ENCODE measurements at regions not wholly inside any gene's neighbourhood (a gene's known extent, or its start where the extent isn't known, plus 50 kb on each side); places are given as distances from the start of the nearest gene placed in this dataset.

DNA sequence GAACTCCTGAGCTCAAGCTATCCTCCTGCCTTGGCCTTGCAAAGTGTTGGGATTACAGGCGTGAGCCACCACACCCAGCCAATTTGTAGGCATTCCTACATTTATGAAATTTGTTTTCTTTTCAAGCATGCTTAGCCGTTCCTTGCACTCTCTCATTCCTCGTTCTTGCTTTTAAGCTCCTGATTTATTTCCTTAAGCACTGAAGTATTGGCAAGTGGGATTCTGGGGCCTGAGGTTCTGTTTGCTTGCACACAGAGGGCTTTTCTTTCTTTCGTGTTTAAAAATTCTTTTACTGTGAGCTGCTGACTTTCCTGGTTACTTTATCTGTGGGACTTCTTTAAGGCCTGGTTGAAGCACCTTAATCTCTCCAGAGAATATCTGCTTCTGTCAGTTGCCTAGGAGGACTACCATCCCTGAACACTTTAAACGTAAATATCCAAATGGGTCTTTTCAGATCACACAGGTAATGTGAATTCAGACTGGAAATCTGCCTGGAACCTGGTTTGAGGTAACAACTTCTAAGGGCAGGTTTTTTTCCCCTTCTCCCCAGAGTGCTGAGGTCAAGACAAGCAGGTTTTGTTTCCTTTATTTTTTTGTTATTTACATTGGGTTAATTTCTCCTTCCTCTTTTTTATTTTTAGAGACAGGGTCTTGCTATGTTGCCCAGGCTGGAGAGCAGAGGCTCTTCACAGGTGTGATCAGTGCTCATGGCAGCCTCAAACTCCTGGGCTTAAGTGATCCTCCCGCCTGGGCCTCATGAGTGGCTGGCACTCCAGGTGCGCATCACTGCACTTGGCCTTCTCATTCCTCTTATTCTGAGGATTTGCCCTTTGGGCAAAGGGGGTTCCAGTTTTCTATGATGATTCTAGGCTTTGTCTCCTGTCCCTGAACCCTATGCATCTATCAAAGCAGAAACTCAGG is 102.9 kb downstream of the PFKFB3 start:
- no peak for DNase-seq (ENCODE audit: low read depth in 2 of 2, low spot score in 1 of 2)

DNA sequence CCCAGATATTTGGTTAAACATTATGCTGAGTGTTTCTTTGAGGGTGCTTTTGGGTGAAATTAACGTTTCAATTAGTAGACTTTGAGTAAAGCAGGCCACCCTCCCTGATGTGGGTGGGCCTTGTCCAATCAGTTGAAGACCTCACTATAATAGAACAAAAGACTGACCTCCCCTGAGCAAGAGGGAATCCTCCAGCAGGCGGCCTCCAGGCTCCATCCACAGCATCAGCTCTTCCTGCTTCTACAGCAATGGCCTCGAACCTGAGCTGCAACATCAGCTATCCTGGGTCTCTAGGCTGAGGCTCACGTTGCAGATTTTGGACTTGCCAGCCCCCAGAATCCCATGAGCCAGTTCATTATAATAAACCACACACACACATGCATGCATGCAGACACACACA is 104.2 kb downstream of the PFKFB3 start:
- DNase-seq (ENCODE audit: low read depth in 2 of 2, low spot score in 1 of 2): no peak

DNA sequence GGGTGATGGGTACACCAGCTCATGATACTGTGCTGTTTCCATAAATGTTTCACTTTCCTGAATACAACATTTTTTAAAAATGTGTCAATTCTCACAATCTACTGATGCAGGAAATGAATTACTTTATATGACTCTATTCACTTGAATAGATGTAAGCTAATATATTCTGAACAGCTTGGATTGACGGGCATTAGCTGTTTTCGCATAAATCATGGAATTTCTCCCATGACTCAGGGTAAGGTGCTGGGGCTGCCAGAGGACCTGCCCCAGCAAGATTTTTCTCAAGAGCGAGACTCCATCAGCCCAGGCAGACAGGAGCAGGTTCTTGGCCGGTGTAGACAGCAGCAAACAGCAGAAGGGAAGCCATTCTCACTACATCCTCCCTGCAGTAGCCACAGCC is 107.1 kb downstream of the PFKFB3 start:
- no peak for DNase-seq (ENCODE audit: low read depth in 2 of 2, low spot score in 1 of 2)

DNA sequence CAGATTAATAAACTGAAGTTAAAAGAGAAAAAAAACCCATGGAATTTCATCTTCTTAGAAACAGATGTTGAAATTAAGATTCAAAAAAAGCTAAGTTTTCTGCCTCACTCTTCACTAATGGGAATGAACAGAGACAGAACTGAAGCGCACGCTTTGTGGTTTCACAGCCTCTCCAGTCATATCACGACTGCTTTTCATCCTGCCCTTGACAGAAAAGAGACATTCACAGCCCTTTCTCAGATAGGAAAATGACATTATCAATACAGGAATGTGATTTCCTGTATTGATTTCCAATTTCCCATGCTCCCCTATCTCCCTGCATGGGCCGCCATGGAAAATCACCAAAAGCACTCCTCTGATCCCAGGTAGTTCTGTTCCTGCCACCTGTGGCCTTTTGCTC is 108.2 kb downstream of the PFKFB3 start:
- DNase-seq (ENCODE audit: low read depth in 2 of 2, low spot score in 1 of 2): no peak

DNA sequence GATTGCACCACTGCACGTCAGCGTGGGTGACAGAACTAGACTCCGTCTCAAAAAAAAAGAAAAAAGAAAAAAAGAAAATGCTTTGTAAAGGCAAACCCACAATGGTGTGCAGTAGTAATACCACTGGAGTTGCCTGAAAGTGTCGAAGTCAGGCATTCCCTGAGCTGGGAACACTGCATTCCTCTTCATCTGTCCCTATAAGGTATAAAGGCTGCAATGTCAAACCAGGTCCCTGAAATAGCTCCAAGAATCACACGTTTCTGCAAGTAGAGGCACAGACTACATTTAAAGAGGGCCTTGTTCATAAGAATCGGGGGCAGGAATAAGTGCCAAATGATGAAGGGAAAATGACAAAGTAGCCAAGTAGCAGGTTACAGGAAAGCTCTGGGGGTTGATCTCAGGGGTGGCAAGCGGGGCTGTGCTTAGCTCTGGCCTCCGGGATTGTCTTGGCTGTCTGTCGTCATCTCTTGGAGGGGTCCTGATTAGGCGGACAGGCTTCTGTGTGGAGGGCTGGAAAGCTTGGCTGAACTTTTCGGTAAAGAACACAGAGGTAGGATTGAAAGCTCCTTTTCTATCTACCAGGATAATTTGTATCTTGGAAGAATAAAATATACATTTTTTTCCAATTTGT is 109.1 kb downstream of the PFKFB3 start:
- DNase-seq (ENCODE audit: low read depth in 2 of 2, low spot score in 1 of 2): no peak

DNA sequence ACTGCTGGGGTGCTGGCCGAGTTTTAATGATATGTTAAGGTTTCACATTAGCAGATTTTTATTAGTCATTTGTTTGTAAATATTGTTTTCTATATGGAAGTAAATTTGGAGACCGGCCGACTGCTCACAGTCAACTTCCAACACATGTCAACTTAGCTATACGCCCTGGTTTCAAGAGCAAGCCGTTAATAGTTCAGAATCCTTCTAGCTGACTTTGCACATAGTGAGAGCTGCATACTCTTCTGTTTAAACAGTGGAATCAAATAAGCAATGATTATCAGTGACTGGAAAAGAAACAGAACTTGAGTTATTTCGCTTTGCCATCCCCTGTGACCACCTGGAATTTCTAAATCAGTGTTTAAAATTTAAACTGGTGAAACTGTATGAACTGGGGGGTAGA is 109.9 kb downstream of the PFKFB3 start:
- no peak for DNase-seq (ENCODE audit: low read depth in 2 of 2, low spot score in 1 of 2)

DNA sequence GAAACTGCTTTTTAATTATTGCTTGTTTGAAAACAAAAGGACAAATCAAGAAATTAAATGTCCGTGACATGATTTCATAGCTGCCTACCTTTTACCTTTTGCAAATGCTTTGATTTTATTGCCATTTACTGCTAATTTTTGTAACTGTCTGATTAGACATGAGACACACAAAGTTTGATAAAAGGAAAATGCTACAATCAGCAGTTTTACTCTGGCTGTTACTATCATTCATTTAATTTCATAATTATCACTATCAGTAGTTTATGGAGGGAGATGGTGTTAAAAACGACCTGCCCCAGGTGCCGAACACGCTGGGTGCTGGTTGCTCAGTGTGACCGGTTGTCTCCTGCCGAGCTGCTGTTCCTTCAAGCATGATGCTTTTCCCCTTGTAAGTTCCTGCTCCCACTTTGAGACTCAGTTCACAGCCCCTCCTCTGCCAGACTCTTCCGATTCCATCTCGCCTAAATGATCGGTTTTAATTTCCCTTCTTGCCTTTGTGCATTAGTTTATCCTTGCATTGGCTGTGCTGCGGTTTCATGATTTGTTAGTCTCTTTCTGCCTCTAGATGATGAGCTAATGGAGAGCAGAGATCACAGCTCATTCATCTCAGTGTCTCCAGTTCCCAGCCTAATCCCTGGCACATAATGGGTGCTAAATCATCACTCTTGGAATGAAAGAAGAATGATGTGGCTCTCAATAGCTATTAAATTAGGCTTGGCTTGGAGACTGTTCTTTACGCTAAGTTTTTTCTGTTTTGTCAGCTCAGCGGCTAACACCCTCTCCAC is 110.6 kb downstream of the PFKFB3 start:
- DNase-seq (ENCODE audit: low read depth in 2 of 2, low spot score in 1 of 2): no peak

DNA sequence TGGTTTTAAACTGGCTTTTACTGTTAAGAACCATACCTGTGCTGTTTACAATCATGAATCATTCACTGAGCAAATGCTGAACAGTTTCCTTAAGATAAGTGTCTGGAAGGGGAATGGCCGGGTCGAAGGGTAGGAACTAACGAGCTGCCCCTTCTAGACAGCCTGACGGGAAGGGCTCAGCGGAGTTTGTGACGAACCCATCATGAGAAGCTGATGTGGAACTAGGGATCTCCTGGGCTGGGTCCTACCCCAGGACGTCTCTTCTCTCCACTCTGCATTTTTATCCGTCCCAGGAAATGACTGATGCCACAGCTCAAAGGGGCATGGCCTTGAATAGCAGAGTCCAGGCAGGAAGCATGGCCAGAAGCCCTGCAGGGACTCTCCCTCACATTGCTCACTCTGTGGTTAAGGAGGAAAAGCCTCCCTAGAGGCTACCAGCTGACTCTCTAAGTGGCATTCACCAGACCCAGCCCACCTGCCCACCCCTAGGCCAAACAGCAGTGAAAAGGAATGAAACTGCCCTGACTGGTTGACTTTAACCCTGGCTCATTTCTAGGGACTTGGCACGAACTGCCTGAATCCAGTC is 112.0 kb downstream of the PFKFB3 start:
- DNase-seq (ENCODE audit: low read depth in 2 of 2, low spot score in 1 of 2): no peak

DNA sequence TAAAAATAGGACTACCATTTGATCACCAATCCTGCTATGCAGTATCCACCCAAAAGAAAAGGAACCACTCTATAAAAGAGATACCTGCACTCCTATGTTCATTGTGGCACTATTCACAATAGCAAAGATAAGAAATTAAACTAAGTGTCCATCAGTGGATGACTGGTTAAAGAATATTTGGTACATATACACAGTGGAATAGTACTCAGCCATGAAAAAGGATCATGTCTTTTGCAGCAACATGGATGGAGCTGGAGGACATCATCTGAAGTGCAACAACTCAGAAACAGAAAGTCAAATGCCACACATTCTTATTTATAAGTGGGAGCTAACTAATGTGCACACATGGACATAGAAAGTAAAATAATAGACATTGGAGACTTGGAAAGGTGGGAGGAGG is 116.4 kb downstream of the PFKFB3 start:
- DNase-seq (ENCODE audit: low read depth in 2 of 2, low spot score in 1 of 2): no peak

DNA sequence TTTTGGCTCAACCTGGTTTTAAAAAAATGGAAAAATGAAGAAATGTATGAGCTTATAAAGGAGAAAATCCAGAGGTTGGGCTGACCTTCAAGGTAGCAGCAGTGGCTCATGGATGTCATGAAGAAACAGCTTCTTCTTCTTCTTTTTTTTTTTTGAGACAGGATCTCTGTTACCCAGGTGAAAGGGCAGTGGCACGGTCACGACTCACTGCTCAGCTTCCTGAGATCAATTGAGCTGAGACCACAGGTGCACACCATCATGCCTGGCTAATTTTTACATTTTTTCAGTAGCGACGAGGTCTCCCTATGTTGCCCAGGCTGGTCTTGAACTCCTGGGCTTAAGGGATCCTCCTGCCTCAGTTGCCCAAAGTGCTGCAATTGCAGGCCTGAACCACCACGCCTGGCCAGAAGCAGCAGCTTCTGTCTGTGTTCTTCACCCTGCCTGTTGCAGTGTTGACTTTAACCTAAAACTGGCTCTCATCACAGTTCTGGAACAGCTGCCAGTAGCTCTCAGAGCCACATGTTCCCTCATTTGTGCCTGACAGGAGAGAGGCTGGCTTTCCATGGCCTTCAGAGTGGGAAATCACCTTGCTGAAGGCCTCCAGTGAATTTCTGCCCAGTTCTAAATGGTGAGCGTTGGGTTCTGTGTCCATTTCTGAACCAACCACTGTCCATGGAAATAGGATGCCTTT is 117.7 kb downstream of the PFKFB3 start:
- DNase-seq (ENCODE audit: low read depth in 2 of 2, low spot score in 1 of 2): no peak

DNA sequence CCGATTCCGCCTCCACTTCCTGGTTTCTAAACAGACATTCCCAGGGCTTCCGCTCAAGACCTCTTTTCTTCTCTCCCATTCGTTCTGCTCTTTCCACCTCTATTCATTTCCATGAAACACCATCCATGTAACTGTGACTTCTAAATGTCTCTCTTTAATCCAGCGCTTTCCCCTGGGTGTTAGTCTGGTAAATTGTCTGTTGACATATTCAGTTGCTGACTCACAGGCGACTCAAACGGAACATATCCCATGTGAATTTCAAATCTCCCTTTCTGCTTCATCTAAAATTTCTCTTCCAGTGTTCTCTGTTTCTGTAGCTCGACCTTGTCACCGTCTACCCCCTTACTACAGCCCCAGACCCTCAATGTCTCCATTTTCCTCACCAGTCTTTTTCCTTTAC is 119.1 kb downstream of the PFKFB3 start:
- DNase-seq (ENCODE audit: low read depth in 2 of 2, low spot score in 1 of 2): no peak

DNA sequence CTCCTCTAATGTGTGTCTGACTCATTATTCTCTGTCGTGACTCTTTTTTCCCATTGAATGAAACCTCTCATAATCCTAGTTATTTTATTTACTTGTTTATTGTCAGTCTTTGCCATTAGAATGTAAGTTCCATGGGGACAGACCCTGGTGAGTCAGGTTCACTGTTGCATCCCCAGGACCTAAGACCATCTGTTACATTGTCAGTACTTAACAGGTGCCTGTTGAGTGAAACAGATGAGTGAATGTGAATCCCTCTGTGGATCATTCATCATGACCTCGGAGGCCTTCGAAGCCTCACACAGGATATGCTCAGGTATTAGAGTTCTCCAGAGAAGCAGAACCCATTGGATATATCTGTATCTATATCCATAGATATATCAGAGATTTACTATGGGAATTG is 120.1 kb downstream of the PFKFB3 start:
- no peak for DNase-seq (ENCODE audit: low read depth in 2 of 2, low spot score in 1 of 2)

DNA sequence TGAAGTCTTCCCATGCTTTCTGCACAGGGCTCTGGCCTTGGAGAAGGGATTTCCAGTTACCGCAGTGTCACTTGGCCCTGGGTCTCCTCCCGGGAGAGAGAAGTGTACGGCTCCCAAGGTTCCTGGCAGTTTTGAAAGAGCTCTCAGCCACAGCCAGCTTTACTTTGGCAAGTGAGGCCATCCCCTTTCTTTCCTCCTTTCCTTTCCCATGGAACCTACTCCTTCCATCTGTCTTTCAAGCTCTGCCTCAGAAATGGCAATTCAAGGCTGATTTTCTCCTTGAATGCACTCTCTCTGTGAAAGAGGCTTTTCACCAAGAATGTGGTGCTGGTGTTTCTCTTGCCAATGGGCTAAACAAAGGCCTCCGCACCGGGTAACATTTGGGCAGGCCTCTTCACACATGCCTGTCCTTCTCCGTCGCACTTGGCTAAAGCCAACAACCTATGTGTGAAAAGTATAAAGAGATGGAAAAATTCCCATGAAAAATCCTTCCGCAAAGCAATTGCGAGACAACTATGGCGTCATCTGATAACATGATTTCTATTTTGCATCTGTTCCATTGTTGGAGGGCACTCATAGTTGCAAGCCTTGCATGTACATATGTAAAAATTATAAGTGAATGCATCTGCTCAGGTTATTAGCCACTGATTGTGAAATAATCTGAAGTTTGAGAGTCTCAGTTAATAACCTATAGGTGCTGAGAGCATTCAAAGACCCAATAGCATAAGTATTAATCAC is 125.4 kb downstream of the PFKFB3 start:
- no peak for DNase-seq (ENCODE audit: low read depth in 2 of 2, low spot score in 1 of 2)

DNA sequence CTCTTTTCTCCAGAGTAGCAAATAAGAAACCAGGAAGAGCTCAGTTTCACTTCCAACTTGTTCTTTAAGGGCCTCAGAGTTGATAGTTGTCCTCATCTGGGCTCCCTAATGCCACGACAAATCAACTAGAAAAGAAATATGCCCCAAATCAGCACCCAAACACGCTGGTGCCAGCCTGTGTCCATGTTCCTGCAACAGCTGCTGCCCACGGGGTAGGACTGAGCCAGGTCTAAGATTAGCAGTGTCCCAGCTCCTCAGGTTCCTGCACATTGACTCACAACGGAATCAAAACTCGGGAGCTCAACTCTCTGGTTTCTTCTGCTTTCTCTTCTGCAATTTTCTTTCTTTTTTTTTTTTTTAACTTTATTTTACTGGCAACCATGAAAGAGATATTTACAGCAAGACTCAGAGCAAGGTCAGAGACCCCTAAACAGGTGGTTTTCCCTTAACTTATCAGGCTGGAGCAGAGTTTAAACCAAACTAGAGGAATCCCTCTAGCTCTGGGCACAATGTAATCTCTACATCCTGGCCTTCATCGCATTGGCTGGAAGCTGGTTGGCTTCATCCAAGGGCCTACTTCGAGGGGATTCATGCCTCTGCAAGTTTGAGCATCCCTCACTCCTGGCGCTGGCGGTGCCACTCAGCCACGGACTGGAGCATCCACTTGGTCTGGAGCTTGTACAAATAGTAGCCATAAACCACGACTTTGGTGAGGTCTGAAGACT is 126.1 kb downstream of the PFKFB3 start:
- no peak for DNase-seq (ENCODE audit: low read depth in 2 of 2, low spot score in 1 of 2)

DNA sequence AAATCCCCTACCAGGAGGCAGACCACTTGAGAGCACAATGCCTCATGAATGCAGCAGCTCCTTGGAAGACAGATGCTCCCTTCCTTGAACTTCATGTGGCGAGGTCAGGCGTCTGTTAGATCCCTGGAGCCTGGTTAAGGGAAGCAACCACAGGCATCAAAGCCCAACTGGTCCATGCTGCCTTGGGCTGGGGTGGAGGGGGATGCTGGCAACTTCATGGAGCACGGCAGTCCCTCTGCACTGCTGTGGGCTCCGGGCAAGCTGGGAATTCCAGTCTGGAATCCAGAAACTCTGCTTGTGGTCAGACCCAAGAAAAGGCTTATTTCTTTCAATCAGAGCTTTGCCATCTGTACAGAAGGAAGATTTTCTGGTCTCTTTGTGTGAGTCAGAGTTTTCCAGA is 130.4 kb downstream of the PFKFB3 start:
- no peak for DNase-seq (ENCODE audit: low read depth in 2 of 2, low spot score in 1 of 2)

DNA sequence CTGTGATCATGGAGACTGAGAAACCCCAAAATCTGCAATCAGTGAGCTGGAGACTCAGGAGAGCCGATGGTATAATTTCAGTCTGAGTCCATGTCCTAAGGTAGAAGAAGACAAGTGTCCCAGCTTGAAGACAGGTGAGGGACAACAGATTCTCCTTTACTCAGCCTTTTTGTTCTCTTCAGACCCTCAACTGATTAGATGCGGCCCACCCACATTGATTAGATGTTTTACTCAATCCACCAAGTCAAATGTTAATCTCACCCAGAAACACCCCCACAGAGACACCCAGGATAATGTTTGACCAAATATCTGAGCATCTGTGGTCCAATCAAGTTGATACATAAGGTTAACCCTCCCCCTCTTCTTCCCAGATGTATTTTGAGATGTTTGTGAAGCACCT is 131.2 kb downstream of the PFKFB3 start:
- no peak for DNase-seq (ENCODE audit: low read depth in 2 of 2, low spot score in 1 of 2)

DNA sequence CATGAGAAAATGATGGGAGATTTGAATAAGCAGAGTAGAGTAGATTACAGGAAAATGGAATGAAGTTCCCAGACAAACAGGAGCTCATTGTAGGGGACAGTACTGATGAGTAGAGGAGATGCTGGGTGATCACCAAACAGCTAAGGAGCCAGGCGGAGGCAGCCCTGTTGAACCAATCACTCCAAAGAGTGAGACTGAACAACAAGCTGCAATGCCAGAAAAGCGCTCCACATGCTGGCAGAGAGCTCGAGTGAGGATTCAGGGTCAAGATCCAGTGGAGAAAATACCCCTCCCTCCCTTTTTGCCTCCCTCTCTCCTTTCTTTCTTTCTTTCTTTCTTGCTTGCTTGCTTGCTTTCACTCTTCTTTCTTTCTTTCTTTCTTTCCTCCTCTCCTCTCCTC is 133.3 kb downstream of the PFKFB3 start:
- DNase-seq (ENCODE audit: low read depth in 2 of 2, low spot score in 1 of 2): no peak

DNA sequence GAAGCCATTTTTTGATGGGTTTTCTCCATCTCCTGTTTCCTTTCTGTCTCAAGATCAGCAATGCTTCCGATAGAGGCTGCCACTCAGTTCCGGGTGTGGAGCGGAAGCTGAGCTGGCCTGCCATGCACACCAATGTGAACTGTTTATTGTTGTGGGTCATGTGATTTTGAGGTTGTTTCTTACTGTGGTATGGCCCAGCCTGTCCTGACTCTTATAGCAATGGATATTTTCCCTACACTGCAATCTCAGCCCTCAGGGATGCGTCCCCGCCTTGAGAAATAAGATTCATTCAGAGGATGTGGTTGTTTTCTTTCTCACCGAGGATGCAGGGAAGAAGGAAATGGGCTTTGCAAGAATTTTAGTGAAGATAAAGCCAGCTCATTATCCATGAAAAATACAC is 134.7 kb downstream of the PFKFB3 start:
- no peak for DNase-seq (ENCODE audit: low read depth in 2 of 2, low spot score in 1 of 2)

DNA sequence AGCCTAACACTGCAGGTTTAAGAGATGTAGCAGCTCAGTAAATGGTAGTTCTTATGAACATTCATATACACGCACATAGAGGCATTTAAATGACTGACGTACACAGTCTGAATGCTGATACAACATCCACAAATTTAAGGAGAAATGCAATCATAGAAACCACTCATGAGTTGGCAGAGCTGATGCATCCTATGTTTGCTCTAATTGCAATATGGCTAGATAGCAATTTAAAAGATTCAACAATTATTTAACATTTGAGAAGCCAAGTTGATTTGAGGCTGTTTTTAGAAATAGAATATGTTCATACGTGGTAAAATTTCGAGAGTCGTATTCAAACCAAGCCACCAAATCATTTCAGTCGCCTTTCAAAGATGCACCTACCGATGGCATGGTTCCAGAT is 135.6 kb downstream of the PFKFB3 start:
- no peak for DNase-seq (ENCODE audit: low read depth in 2 of 2, low spot score in 1 of 2)

DNA sequence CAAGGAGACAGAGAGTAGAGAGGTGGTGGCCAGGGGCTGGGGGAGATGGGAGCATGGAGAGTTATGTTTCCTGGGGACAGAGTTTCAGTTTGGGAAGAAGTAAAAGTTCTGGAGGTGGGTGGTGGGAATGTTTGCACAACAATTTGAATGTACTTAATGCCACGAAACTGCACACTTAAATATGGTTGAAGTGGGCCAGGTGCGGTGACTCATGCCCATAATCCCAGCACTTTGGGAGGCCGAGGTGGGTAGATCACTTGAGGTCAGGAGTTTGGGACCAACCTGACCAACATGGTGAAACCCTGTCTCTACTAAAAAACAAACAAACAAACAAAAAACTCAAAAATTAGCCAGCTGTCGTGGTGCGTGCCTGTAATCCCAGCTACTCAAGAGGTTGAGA is 137.2 kb downstream of the PFKFB3 start:
- DNase-seq (ENCODE audit: low read depth in 2 of 2, low spot score in 1 of 2): no peak

All from stimulated activated CD8-positive, alpha-beta memory T cell treated with anti-CD3 and anti-CD28 coated beads, Interleukin-4, amount 100 ng/mL, for 1 hour (primary cell).